ENCODE measurements at regions not wholly inside any gene's neighbourhood (a gene's known extent, or its start where the extent isn't known, plus 50 kb on each side); places are given as distances from the start of the nearest gene placed in this dataset.

GRCh38 chr1:70811815-70812214 is 235.8 kb downstream of the PTGER3 start:
- TF ChIP-seq CTCF (IDR thresholded peaks at IDR 0.05; ENCODE audit: low read depth, low read length) (no peak), EZH2phosphoT487 (IDR thresholded peaks at IDR 0.05; ENCODE audit: low read depth) (no peak)
